OCI-LY7 (cell line): ENCODE measurements at regions not wholly inside any gene's neighbourhood (a gene's known extent, or its start where the extent isn't known, plus 50 kb on each side); places are given as distances from the start of the nearest gene placed in this dataset.
"Not testable (repeated sequence)": the region's sequence is repeated elsewhere in the genome, so short reads cannot be mapped to it uniquely, and the experiment has no call there.

Source experiments
- BruUV-seq: library from RNA; stranded (reverse); fragments of 400-500 nt; replicated peaks from 2 replicates; lab custom pipeline; 2021; lab: Mats Ljungman, UMichigan
- CTCF ChIA-PET: fragments of 300-600 bp; sonication (Branson Sonifier 250); formaldehyde crosslinking; loops from one replicate; lab custom pipeline; 2022; ENCODE audit warnings: antibody characterized with exemption; ENCODE audit not compliant: unreplicated experiment; lab: Charles Lee
- POLR2A ChIA-PET: fragments of 300-600 bp; sonication (Branson Sonifier 250); formaldehyde crosslinking; loops from one replicate; lab custom pipeline; 2022; ENCODE audit warnings: antibody characterized with exemption; lab: Charles Lee
- DNase-seq: peaks from one replicate; pipeline ENCODE4 v3.0.0-alpha.2; 2015; ENCODE audit warnings: low spot score
- H2AFZ ChIP-seq: fragments of 200-600 bp; sonication (generic), shearing (Covaris generic); 2 replicates; pipeline ENCODE4 v1.6.1; 2014; ENCODE audit warnings: mild to moderate bottlenecking, antibody characterized with exemption, low read length, moderate library complexity
- H3K27ac ChIP-seq: fragments of 200-600 bp; sonication (generic); 2 replicates; pipeline ENCODE4 v1.5.1; 2014; ENCODE audit warnings: mixed run types, low read depth, mild to moderate bottlenecking, moderate library complexity, low read length, inconsistent platforms; ENCODE audit not compliant: poor library complexity, severe bottlenecking
- H3K36me3 ChIP-seq: fragments of 200-600 bp; sonication (generic); 2 replicates; pipeline ENCODE4 v1.6.1; 2014; ENCODE audit warnings: mild to moderate bottlenecking, antibody characterized with exemption, low read length, moderate library complexity, mixed read lengths; ENCODE audit not compliant: insufficient read depth
- H3K4me1 ChIP-seq: fragments of 200-600 bp; sonication (generic); 2 replicates; pipeline ENCODE4 v1.5.1; 2014; ENCODE audit warnings: mild to moderate bottlenecking, low read length; ENCODE audit not compliant: insufficient read depth, poor library complexity, severe bottlenecking
- H3K4me2 ChIP-seq: fragments of 200-600 bp; sonication (generic); 2 replicates; pipeline ENCODE4 v1.6.1; 2014; ENCODE audit warnings: mild to moderate bottlenecking, low read length
- H3K4me3 ChIP-seq: fragments of 200-600 bp; sonication (generic); 2 replicates; pipeline ENCODE4 v1.5.1; 2014; ENCODE audit warnings: mild to moderate bottlenecking, low read depth, low read length; ENCODE audit not compliant: poor library complexity, severe bottlenecking
- H3K79me2 ChIP-seq: fragments of 200-600 bp; sonication (generic); 2 replicates; pipeline ENCODE4 v1.6.1; 2016; ENCODE audit warnings: low read depth, mild to moderate bottlenecking, low read length, moderate library complexity, mixed read lengths; ENCODE audit not compliant: insufficient read depth
- H3K9me2 ChIP-seq: fragments of 200-600 bp; sonication (generic); 2 replicates; pipeline ENCODE4 v1.6.1; 2016; ENCODE audit warnings: mild to moderate bottlenecking, low read length, mixed read lengths; ENCODE audit not compliant: insufficient read depth
- H3K9me3 ChIP-seq: fragments of 200-600 bp; sonication (generic); 2 replicates; pipeline ENCODE4 v1.6.1; 2014; ENCODE audit warnings: mild to moderate bottlenecking, mixed run types, low read length, mixed read lengths
- H4K20me1 ChIP-seq: fragments of 200-600 bp; sonication (generic); 2 replicates; pipeline ENCODE4 v1.6.1; 2014; ENCODE audit warnings: mild to moderate bottlenecking, antibody characterized with exemption, low read length, moderate library complexity, mixed read lengths; ENCODE audit not compliant: insufficient read depth
- intact Hi-C: fragments of 100-400 bp; cut with micrococcal nuclease; formaldehyde crosslinking; loops from one replicate; pipeline ENCODE4 v1.10.0; 2022; ENCODE audit not compliant: unreplicated experiment
- TF ChIP-seq, protein P1 (sequence below): fragments of 200-600 bp; sonication (generic); conservative IDR thresholded peaks from 2 replicates; pipeline ENCODE4 v1.5.1; 2014; ENCODE audit warnings: mild to moderate bottlenecking, antibody characterized with exemption, low read length, moderate library complexity, mixed read lengths

DNA sequence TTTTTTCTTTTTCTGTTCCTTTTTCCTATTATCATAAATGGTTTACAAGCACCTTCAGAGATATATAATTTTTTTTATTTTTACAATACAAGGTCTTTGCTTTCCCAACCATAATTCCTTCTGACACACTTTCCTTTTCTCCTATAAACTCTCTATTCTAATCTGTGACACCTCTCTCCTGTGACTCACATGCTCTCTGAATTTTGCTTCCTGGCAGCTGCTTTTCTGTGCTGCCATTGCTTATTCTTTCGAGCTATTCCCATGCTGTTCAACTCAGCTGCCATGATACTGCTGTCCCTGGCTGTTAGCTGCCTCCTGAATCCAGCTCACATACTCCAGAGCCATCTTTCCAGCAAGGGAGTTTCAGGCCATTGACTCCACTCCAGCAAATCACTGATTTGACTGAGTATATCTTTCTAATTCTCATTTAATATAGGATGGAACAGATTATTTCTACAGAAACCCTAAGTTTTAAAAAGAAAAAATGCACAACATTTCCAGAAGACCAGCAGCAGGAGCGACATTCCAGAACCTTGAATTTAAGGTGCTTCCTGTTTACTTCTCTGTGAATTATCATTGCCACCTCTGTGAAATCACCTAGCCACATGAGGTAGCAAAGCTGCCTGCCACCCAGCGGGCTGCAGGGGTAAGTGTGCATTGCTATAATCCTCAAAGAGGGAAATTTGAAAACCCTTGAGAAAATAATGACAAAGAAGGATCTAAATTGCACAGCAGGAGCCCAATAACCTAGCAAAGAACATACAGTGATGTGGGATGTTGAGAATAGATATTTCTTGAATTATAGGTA lies 1442.6 kb downstream of the KHDRBS2 start:
- TF ChIP-seq, protein P1, sequence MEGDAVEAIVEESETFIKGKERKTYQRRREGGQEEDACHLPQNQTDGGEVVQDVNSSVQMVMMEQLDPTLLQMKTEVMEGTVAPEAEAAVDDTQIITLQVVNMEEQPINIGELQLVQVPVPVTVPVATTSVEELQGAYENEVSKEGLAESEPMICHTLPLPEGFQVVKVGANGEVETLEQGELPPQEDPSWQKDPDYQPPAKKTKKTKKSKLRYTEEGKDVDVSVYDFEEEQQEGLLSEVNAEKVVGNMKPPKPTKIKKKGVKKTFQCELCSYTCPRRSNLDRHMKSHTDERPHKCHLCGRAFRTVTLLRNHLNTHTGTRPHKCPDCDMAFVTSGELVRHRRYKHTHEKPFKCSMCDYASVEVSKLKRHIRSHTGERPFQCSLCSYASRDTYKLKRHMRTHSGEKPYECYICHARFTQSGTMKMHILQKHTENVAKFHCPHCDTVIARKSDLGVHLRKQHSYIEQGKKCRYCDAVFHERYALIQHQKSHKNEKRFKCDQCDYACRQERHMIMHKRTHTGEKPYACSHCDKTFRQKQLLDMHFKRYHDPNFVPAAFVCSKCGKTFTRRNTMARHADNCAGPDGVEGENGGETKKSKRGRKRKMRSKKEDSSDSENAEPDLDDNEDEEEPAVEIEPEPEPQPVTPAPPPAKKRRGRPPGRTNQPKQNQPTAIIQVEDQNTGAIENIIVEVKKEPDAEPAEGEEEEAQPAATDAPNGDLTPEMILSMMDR, result 0 out of 2 replicates have a peak, but pooled peaks have one; percentile 14
- H4K20me1 ChIP-seq, BruUV-seq, POLR2A ChIA-PET, intact Hi-C loops, H3K79me2 ChIP-seq, H3K4me3 ChIP-seq, H3K4me2 ChIP-seq, H2AFZ ChIP-seq, H3K27ac ChIP-seq, CTCF ChIA-PET, H3K9me2 ChIP-seq, DNase-seq, H3K9me3 ChIP-seq, H3K4me1 ChIP-seq, H3K36me3 ChIP-seq: not testable (repeated sequence)

DNA sequence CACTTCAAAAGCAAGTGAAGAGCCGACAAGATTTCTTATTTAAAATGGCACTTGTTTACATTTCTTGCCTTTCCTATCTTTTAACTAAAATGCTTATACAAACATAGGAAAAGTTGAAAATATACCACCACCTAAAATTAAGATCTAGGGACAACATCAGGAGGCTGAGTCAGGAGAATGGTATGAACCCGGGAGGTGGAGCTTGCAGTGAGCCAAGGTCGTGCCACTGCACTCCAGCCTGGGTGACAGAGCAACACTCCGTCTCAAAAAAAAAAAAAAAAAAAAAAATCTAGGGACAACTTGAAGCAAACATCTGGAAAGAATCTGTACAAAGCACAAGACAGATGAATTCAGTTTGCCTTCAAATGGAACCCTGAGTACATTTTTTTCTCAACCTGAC lies 1455.3 kb downstream of the KHDRBS2 start:
- H3K4me1 ChIP-seq, H2AFZ ChIP-seq, DNase-seq, H3K79me2 ChIP-seq, CTCF ChIA-PET, intact Hi-C loops, H3K9me2 ChIP-seq, H3K4me3 ChIP-seq, H3K4me2 ChIP-seq, H4K20me1 ChIP-seq, BruUV-seq, H3K9me3 ChIP-seq, H3K27ac ChIP-seq, H3K36me3 ChIP-seq: not testable (repeated sequence)
- POLR2A ChIA-PET, result interaction anchor here (0.6 kb wide), 1 partner anchor 43 kb away, joined by 3 read pairs; no protein-coding TSS in a partner anchor

DNA sequence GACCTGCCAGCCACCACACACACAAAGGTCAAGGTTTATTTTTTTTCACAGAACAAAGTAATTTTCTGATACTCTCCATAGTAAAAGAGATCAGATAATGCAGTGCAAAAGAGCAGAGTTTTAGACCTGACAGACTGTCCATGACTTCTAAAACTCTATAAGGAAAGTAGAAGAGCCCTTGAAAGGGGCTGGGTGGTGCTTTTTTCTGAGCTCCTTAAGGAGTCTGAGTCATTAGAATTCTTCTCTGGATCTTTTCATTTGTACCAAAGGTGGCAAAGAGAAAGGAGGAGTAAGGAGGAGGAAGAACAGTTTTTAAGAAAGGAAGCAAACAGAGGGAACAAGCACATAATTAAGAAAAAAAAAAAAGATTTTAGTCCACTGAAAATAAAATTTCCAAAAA lies 1463.4 kb downstream of the KHDRBS2 start:
- H3K27ac ChIP-seq, H3K9me2 ChIP-seq, H3K4me1 ChIP-seq, DNase-seq, intact Hi-C loops, BruUV-seq, H3K79me2 ChIP-seq, POLR2A ChIA-PET, H3K36me3 ChIP-seq, H3K4me2 ChIP-seq, H4K20me1 ChIP-seq, H3K4me3 ChIP-seq, CTCF ChIA-PET, H3K9me3 ChIP-seq, H2AFZ ChIP-seq: not testable (repeated sequence)

DNA sequence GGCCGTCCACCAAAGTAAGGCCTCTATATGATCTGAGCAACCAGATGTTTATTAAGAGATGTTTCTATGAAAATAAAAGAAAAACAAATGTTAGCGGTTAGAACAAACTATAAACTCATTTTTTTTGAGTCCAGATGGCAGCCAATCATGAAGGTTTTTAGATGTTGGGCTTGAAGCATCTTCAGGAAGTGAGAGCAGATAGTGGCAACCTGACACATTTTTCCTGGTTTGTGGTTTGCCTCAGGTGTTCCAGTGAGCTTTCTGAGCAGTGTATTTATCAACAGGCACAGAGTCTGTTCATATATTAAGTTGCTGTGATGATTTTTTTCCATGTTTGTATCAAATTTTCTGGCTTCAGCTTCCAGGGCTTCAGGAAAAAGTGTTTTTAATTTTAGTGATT lies 1468.0 kb downstream of the KHDRBS2 start:
- H3K4me2 ChIP-seq, H3K36me3 ChIP-seq, H3K9me3 ChIP-seq, H3K9me2 ChIP-seq, H4K20me1 ChIP-seq, H3K4me3 ChIP-seq, H2AFZ ChIP-seq, BruUV-seq, H3K79me2 ChIP-seq, CTCF ChIA-PET, POLR2A ChIA-PET, H3K27ac ChIP-seq, DNase-seq, intact Hi-C loops, H3K4me1 ChIP-seq: not testable (repeated sequence)

DNA sequence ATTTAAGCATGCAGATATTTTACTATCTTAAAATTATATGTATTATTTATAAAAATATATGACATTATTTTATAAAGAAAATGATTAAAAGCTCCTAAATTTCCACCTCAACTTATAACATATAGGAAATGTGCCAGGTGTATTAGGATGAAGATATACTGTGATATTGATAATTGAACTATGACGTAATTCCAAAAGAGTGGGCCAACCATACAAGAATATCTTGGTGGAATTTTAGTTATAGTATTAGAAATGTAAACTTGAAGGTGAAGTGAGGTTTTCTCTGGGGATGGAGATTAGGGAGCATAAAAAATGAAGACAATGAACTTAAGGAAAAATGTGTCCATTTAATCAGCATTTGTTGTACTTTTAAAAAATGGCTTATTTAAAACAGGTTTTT lies 1471.2 kb downstream of the KHDRBS2 start:
- H3K36me3 ChIP-seq, H3K9me2 ChIP-seq, H3K79me2 ChIP-seq, POLR2A ChIA-PET, H3K4me2 ChIP-seq, CTCF ChIA-PET, H3K9me3 ChIP-seq, intact Hi-C loops, DNase-seq, H2AFZ ChIP-seq, H3K4me3 ChIP-seq, H4K20me1 ChIP-seq, BruUV-seq, H3K4me1 ChIP-seq, H3K27ac ChIP-seq: not testable (repeated sequence)
